HAP-1 (cell line): ENCODE measurements at regions not wholly inside any gene's neighbourhood (a gene's known extent, or its start where the extent isn't known, plus 50 kb on each side); places are given as distances from the start of the nearest gene placed in this dataset.
A peak's percentile ranks its signal among the peaks of the same experiment; 100 is the strongest.
"Not testable (repeated sequence)": the region's sequence is repeated elsewhere in the genome, so short reads cannot be mapped to it uniquely, and the experiment has no call there.

ENCODE experiments used
- DNase-seq, 2 experiments: peaks; one replicate each; pipeline ENCODE4 v3.0.0-alpha.2; 2016 to 2020; ENCODE audit warnings: low spot score in 2 of 2
- H3K27me3 ChIP-seq: fragments of 250-450 bp; sonication (Bioruptor Pico); 2 replicates; pipeline ENCODE4 v1.5.1; 2020; ENCODE audit warnings: low read depth, mild to moderate bottlenecking, moderate library complexity
- H3K36me3 ChIP-seq: fragments of 250-450 bp; sonication (Bioruptor Pico); replicated peaks from 2 replicates; pipeline ENCODE4 v1.5.1; 2020; ENCODE audit warnings: mild to moderate bottlenecking
- H3K4me1 ChIP-seq: fragments of 250-450 bp; sonication (Bioruptor Pico); 2 replicates; pipeline ENCODE4 v1.5.1; 2020; ENCODE audit warnings: mild to moderate bottlenecking
- H3K4me3 ChIP-seq: fragments of 250-450 bp; sonication (Bioruptor Pico); 2 replicates; pipeline ENCODE4 v1.5.1; 2020; ENCODE audit warnings: mild to moderate bottlenecking, moderate library complexity
- H3K9me3 ChIP-seq: fragments of 250-450 bp; sonication (Bioruptor Pico); 2 replicates; pipeline ENCODE4 v1.5.1; 2020; ENCODE audit warnings: mild to moderate bottlenecking, moderate library complexity
- in situ Hi-C: fragments of 300-500 bp; cut with MboI; formaldehyde crosslinking; loops from 3 replicates; pipeline ENCODE4 v1.14.3; 2020; ENCODE audit warnings: low sequenced_read_pairs, inconsistent platforms, mixed read lengths

GRCh38 chr11:103591554-103591953 is 444.9 kb upstream of the DDI1 start:
- Histone ChIP-seq H3K27me3 (no peaks in the 10 kb centered on the region), H3K9me3 (no peaks in the 10 kb centered on the region), H3K4me1 (peaks cover 7% of the 10 kb centered on the region), H3K36me3 (no peaks in the 10 kb centered on the region), H3K4me3 (no peak overlapping the region)
- in situ Hi-C loops, result loop anchor here (25.0 kb wide), 1 partner anchor 254 kb away; no protein-coding TSS in a partner anchor
- no peak for DNase-seq

- in situ Hi-C loops, result loop anchor here (25.0 kb wide), 1 partner anchor 257 kb away; no protein-coding TSS in a partner anchor
- H3K4me3 ChIP-seq, result no peak overlapping the region
- no peaks in the 10 kb centered on the region for H3K4me1 ChIP-seq
- H3K9me3 ChIP-seq, result no peaks in the 10 kb centered on the region
- H3K27me3 ChIP-seq, result no peaks in the 10 kb centered on the region
- no peak for DNase-seq
- no peaks in the 10 kb centered on the region for H3K36me3 ChIP-seq
Measured at GRCh38 chr11:103594283-103594682, 442.2 kb upstream of the DDI1 start.

GRCh38 chr11:103596315-103596714 is 440.1 kb upstream of the DDI1 start:
- Histone ChIP-seq H3K27me3 (peaks cover 7% of the 10 kb centered on the region), H3K36me3 (no peaks in the 10 kb centered on the region), H3K9me3 (no peaks in the 10 kb centered on the region), H3K4me1 (no peaks in the 10 kb centered on the region), H3K4me3 (no peak overlapping the region)
- DNase-seq, result no peak
- in situ Hi-C loops, result loop anchor here (25.0 kb wide), 1 partner anchor 259 kb away; no protein-coding TSS in a partner anchor

- Histone ChIP-seq H3K4me3 (no peak overlapping the region), H3K27me3 (peaks cover 7% of the 10 kb centered on the region), H3K4me1 (peaks cover 8% of the 10 kb centered on the region; the same call in 1 of the 2 replicates), H3K36me3 (no peaks in the 10 kb centered on the region), H3K9me3 (no peaks in the 10 kb centered on the region)
- peak; percentile 62 to 74 for DNase-seq
- in situ Hi-C loops, result no loop called here
Measured at GRCh38 chr11:103601225-103601846, 435.1 kb upstream of the DDI1 start.

GRCh38 chr11:103602840-103603239 is 433.6 kb upstream of the DDI1 start:
- H3K9me3 ChIP-seq, result no peaks in the 10 kb centered on the region
- no peak overlapping the region for H3K4me3 ChIP-seq
- no peaks in the 10 kb centered on the region for H3K36me3 ChIP-seq
- peaks cover 7% of the 10 kb centered on the region for H3K27me3 ChIP-seq
- H3K4me1 ChIP-seq, result peaks cover 8% of the 10 kb centered on the region; the same call in 1 of the 2 replicates
- peak in 1 of 2 experiments; percentile 56 for DNase-seq
- in situ Hi-C loops, result no loop called here

- peaks cover 8% of the 10 kb centered on the region; the same call in 1 of the 2 replicates for H3K4me1 ChIP-seq
- in situ Hi-C loops, result no loop called here
- H3K4me3 ChIP-seq, result no peak overlapping the region
- no peaks in the 10 kb centered on the region for H3K36me3 ChIP-seq
- peaks cover 7% of the 10 kb centered on the region for H3K27me3 ChIP-seq
- no peaks in the 10 kb centered on the region for H3K9me3 ChIP-seq
- DNase-seq, result no peak
Measured at GRCh38 chr11:103604310-103604709, 432.1 kb upstream of the DDI1 start.

- in situ Hi-C loops, result no loop called here
- Histone ChIP-seq H3K27me3 (no peaks in the 10 kb centered on the region), H3K4me1 (peaks cover under 1% of the 10 kb centered on the region; the same call in 1 of the 2 replicates), H3K4me3 (no peak overlapping the region), H3K9me3 (no peaks in the 10 kb centered on the region), H3K36me3 (no peaks in the 10 kb centered on the region)
- no peak for DNase-seq
Measured at GRCh38 chr11:103608566-103608965, 427.9 kb upstream of the DDI1 start.

GRCh38 chr11:103609117-103610066 is 427.0 kb upstream of the DDI1 start:
- no peaks in the 10 kb centered on the region for H3K27me3 ChIP-seq
- peak in 1 of 2 experiments; percentile 24 for DNase-seq
- no peaks in the 10 kb centered on the region for H3K36me3 ChIP-seq
- H3K4me3 ChIP-seq, result no peak overlapping the region
- H3K4me1 ChIP-seq, result no peaks in the 10 kb centered on the region
- in situ Hi-C loops, result no loop called here
- no peaks in the 10 kb centered on the region for H3K9me3 ChIP-seq

GRCh38 chr11:103610435-103610834 is 426.0 kb upstream of the DDI1 start:
- Histone ChIP-seq H3K27me3 (no peaks in the 10 kb centered on the region), H3K36me3 (no peaks in the 10 kb centered on the region), H3K4me1 (no peaks in the 10 kb centered on the region), H3K4me3 (no peak overlapping the region), H3K9me3 (no peaks in the 10 kb centered on the region)
- no peak for DNase-seq
- in situ Hi-C loops, result no loop called here

GRCh38 chr11:103611526-103612260 is 424.7 kb upstream of the DDI1 start:
- H3K9me3 ChIP-seq, H3K4me3 ChIP-seq, DNase-seq, in situ Hi-C loops, H3K36me3 ChIP-seq, H3K4me1 ChIP-seq, H3K27me3 ChIP-seq: not testable (repeated sequence)

GRCh38 chr11:103612451-103612850 is 424.0 kb upstream of the DDI1 start:
- H3K4me3 ChIP-seq, H3K4me1 ChIP-seq, in situ Hi-C loops, H3K36me3 ChIP-seq, H3K9me3 ChIP-seq, H3K27me3 ChIP-seq, DNase-seq: not testable (repeated sequence)

GRCh38 chr11:103616586-103616985 is 419.9 kb upstream of the DDI1 start:
- H3K36me3 ChIP-seq, H3K4me1 ChIP-seq, H3K27me3 ChIP-seq, in situ Hi-C loops, DNase-seq, H3K4me3 ChIP-seq, H3K9me3 ChIP-seq: not testable (repeated sequence)

GRCh38 chr11:103618528-103618927 is 417.9 kb upstream of the DDI1 start:
- Histone ChIP-seq H3K4me1 (peaks cover 3% of the 10 kb centered on the region), H3K9me3 (no peaks in the 10 kb centered on the region), H3K4me3 (no peak overlapping the region), H3K36me3 (no peaks in the 10 kb centered on the region), H3K27me3 (no peaks in the 10 kb centered on the region)
- in situ Hi-C loops, result no loop called here
- DNase-seq, result no peak
